Epithelial cell of esophagus (primary cell): ENCODE measurements at regions not wholly inside any gene's neighbourhood (a gene's known extent, or its start where the extent isn't known, plus 50 kb on each side); places are given as distances from the start of the nearest gene placed in this dataset.
A peak's percentile ranks its signal among the peaks of the same experiment; 100 is the strongest.

Source experiments
- DNase-seq: peaks from one replicate; pipeline ENCODE4 v3.0.0; 2010; ENCODE audit warnings: low read depth
- H3K4me3 ChIP-seq: 2 replicates; pipeline ENCODE4 v1.5.1; 2011; ENCODE audit warnings: mild to moderate bottlenecking, low read length, control low read depth
- TF ChIP-seq, protein P1 (sequence below): IDR thresholded peaks from 2 replicates; pipeline ENCODE4 v1.5.1; 2011; ENCODE audit warnings: low read depth, mild to moderate bottlenecking, low read length, control low read depth, inconsistent platforms; ENCODE audit not compliant: insufficient read depth; ENCODE audit errors: missing control alignments

DNA sequence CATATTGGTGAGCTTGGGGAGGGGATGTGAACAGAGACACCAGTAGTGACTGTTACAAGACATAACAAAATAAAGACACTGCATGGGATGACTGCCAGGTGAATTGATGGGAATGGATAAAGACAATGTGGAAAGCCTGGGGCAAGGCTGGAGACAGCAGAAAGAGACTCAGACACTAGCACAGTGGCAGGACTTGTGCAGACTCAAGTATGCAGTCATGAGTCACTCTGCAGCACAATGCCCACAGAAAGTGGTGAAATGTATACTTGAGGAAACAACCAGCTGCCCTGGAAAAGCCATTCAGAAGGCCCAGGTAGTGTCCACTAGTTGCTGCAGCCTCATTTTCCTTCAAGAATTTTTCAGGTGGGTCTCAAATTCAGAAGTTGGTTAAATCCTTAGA lies 452.3 kb downstream of the MID1IP1 start:
- no peak overlapping the region for H3K4me3 ChIP-seq
- TF ChIP-seq, protein P1, sequence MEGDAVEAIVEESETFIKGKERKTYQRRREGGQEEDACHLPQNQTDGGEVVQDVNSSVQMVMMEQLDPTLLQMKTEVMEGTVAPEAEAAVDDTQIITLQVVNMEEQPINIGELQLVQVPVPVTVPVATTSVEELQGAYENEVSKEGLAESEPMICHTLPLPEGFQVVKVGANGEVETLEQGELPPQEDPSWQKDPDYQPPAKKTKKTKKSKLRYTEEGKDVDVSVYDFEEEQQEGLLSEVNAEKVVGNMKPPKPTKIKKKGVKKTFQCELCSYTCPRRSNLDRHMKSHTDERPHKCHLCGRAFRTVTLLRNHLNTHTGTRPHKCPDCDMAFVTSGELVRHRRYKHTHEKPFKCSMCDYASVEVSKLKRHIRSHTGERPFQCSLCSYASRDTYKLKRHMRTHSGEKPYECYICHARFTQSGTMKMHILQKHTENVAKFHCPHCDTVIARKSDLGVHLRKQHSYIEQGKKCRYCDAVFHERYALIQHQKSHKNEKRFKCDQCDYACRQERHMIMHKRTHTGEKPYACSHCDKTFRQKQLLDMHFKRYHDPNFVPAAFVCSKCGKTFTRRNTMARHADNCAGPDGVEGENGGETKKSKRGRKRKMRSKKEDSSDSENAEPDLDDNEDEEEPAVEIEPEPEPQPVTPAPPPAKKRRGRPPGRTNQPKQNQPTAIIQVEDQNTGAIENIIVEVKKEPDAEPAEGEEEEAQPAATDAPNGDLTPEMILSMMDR, result no peak
- DNase-seq, result peak; percentile 69

GRCh38 chrX:39258331-39258730 lies 457.1 kb downstream of the MID1IP1 start:
- no peak for DNase-seq
- TF ChIP-seq, protein P1, result no peak
- no peak overlapping the region for H3K4me3 ChIP-seq

DNA sequence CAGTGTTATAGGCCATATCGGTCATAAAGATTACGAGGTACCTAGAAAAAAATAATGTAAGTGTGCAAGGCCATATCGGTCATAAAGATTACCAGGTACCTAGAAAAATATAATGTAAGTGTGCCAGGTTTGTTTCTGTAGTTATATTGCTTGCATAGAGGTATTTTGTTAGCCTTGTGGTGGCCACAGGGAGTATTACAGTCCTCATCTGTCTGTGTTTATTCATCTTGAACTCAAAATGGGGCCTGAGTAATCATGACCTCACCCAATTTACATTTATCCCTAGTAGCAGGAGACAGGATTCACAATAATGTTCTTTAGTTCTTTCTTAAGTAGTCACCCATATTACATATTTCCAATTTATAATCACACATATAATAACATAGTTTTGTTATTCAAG lies 459.7 kb downstream of the MID1IP1 start:
- peak; percentile 44 for DNase-seq
- H3K4me3 ChIP-seq, result no peak overlapping the region
- TF ChIP-seq, protein P1, result no peak

- H3K4me3 ChIP-seq, result no peak overlapping the region
- TF ChIP-seq, protein P1, result peak; percentile 45
- peak; percentile 67 for DNase-seq
Observed at GRCh38 chrX:39261446-39262147, 460.3 kb downstream of the MID1IP1 start.

GRCh38 chrX:39262641-39263040 lies 461.4 kb downstream of the MID1IP1 start:
- no peak overlapping the region for H3K4me3 ChIP-seq
- TF ChIP-seq, protein P1, result no peak
- peak; percentile 45 for DNase-seq

DNA sequence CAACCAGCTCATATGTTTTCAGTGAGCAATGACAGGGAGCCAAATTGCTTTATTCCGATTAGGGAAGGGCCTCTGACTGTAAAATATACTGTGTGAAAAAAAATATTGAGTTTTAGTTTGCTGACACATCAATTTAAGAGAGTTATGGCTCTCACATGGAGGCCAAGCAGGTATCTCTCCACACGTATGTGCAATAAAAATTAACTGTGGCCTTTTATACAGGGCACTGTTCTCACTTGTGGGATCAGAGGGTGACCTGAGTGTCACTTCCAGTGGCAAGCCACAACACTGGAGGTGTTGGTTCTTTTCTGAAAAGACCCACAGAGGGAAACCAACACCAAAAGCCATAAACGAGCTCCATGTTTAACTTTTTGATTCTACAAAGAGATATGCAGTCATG lies 462.8 kb downstream of the MID1IP1 start:
- TF ChIP-seq, protein P1, result no peak
- DNase-seq, result no peak
- no peak overlapping the region for H3K4me3 ChIP-seq

DNA sequence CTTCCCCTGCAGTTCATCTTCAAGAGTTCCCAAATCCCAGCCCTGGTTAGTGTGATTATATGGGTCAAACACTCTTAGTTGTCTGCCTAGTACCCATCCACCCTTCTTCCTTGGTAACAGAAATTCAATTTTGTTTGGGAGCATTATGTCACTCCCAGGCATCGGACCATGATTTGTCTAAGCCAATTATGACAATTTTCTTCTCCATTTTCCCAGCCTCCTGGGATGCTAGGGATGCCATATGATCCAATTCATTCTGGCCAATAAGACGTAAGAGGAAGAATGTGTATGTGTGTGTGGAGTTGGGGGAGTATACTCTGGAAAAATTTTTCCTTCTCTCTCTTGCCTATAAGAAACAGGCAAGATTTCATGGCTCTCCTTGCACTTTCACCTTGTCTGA lies 465.9 kb downstream of the MID1IP1 start:
- H3K4me3 ChIP-seq, result no peak overlapping the region
- TF ChIP-seq, protein P1, result no peak
- DNase-seq, result no peak
